ENCODE measurements at regions not wholly inside any gene's neighbourhood (a gene's known extent, or its start where the extent isn't known, plus 50 kb on each side); places are given as distances from the start of the nearest gene placed in this dataset.

DNA sequence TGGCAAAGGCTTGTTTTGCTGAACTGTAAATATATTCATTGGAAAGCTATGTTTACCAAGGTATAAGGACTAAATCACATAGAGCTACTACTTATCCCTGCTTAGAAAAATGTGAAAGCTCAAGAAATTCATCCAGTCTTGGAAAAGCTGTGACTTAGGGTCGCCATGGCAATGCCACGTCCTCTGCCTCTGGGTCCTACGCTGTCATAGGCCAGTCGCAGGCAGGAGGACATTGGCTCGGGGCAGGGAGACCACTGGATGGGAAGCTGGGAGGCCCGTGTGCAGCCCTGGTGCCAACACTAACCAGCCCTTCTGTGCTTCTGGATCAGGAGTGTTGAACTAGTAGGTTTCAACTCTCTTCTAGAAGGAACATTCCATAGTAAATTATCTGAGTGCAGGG lies 67.3 kb upstream of the PDZD8 start:
- TF ChIP-seq, protein P1, sequence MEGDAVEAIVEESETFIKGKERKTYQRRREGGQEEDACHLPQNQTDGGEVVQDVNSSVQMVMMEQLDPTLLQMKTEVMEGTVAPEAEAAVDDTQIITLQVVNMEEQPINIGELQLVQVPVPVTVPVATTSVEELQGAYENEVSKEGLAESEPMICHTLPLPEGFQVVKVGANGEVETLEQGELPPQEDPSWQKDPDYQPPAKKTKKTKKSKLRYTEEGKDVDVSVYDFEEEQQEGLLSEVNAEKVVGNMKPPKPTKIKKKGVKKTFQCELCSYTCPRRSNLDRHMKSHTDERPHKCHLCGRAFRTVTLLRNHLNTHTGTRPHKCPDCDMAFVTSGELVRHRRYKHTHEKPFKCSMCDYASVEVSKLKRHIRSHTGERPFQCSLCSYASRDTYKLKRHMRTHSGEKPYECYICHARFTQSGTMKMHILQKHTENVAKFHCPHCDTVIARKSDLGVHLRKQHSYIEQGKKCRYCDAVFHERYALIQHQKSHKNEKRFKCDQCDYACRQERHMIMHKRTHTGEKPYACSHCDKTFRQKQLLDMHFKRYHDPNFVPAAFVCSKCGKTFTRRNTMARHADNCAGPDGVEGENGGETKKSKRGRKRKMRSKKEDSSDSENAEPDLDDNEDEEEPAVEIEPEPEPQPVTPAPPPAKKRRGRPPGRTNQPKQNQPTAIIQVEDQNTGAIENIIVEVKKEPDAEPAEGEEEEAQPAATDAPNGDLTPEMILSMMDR (IDR thresholded peaks at IDR 0.05): no peak
- no peak for TF ChIP-seq POLR2AphosphoS5 (IDR thresholded peaks at IDR 0.05; ENCODE audit: insufficient read depth in 1 of 2, low read depth in 1 of 2)
